IPS-15b (cell line): ENCODE measurements at regions not wholly inside any gene's neighbourhood (a gene's known extent, or its start where the extent isn't known, plus 50 kb on each side); places are given as distances from the start of the nearest gene placed in this dataset.

ENCODE experiments used
- H3K27me3 ChIP-seq: one replicate; pipeline ENCODE4 v1.6.1; 2013; ENCODE audit warnings: low read length; ENCODE audit not compliant: control insufficient read depth, insufficient read depth
- H3K36me3 ChIP-seq: one replicate; pipeline ENCODE4 v1.6.1; 2013; ENCODE audit warnings: low read length; ENCODE audit not compliant: control insufficient read depth, insufficient read depth
- H3K4me1 ChIP-seq: one replicate; pipeline ENCODE4 v1.6.1; 2013; ENCODE audit warnings: mild to moderate bottlenecking, low read length; ENCODE audit not compliant: control insufficient read depth, insufficient read depth
- H3K4me3 ChIP-seq: one replicate; pipeline ENCODE4 v1.5.1; 2013; ENCODE audit warnings: low read depth, low read length
- H3K9ac ChIP-seq: one replicate; pipeline ENCODE4 v1.6.1; 2013; ENCODE audit warnings: low read depth, mild to moderate bottlenecking, low read length
- H3K9me3 ChIP-seq: one replicate; pipeline ENCODE4 v1.6.1; 2013; ENCODE audit warnings: mild to moderate bottlenecking, low read length; ENCODE audit not compliant: control insufficient read depth, insufficient read depth

DNA sequence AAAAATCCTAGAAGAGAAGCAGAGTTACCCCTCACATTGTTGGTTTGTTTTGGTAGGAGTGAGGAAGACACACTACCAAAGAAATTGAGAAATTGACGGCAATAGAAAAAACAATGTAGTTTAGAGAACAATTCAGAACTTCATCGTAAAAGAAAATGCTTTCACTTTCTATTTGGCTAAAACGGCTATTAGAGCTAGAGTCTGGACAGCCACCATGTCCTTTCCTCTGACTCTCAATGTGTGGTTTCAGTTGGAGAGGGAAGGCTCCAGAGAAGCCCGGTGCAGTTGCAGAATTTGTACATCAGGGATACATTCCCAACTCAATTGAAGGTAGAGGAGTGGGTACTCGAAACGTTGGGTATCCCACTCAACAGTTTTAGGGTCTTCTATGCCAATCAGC lies 535.3 kb downstream of the GALC start:
- Histone ChIP-seq H3K27me3 (no peaks in the 10 kb centered on the region), H3K4me1 (peaks cover 2% of the 10 kb centered on the region), H3K36me3 (no peaks in the 10 kb centered on the region), H3K4me3 (no peak overlapping the region), H3K9ac (no peak overlapping the region), H3K9me3 (no peaks in the 10 kb centered on the region)

DNA sequence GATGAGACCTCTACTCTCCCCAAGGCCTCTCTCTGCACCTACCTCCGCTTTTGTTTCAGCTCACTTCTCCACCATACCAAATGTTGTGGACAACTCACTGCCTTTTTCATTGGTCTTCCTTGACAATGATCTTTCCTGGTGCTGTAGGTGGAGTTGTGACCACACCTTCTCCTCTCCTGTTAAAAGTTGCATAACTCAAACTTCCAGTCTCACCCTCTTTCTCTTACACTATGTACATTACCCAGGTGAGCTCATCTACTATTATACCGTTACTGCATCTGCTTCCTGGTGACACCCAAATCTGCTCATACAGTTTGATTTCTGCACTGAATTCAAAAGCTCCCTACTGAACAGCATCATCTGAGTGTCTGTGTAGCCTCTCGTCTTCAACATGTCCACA lies 542.8 kb downstream of the GALC start:
- Histone ChIP-seq H3K4me3 (no peak overlapping the region), H3K9ac (no peak overlapping the region), H3K36me3 (no peaks in the 10 kb centered on the region), H3K9me3 (no peaks in the 10 kb centered on the region), H3K27me3 (no peaks in the 10 kb centered on the region), H3K4me1 (no peaks in the 10 kb centered on the region)

DNA sequence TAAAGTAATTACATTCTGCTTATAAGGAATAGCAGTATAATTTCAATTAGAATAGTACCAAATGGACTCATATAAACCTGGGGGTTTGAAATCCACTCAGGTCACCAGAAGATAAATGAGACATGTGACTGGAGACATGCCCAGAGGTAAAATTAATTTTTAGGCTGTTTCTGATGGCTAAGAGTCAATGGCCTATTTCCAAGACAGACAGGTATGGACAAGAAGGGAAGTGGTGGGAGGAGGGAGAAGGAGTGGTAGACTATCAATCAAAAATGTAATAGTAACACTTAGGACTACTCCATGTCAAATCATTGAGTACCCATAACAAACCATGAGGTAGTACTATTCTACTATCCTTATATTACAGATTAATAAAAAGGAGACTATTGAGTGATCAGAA lies 544.0 kb downstream of the GALC start:
- Histone ChIP-seq H3K4me3 (no peak overlapping the region), H3K9ac (no peak overlapping the region), H3K27me3 (no peaks in the 10 kb centered on the region), H3K4me1 (no peaks in the 10 kb centered on the region), H3K9me3 (no peaks in the 10 kb centered on the region), H3K36me3 (no peaks in the 10 kb centered on the region)

DNA sequence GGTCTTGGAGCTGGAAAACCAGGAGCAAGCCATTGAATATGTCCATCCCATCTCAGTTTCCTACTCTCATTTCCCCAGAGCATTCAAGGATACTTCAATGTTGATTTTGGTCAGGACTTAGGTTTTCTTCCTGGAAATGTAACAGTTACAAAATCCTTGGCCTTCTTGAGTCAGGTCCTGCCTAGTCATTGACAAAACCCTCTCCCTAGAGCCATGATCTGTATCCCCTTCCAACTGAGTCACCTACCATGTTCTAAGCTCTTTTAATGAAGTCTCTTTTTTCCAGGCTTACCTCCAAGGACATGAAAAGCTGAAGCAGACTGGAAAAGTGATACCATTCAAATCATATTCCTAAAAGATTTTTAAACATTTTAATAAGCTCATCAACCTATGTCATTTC lies 549.2 kb downstream of the GALC start:
- Histone ChIP-seq H3K36me3 (no peaks in the 10 kb centered on the region), H3K9me3 (no peaks in the 10 kb centered on the region), H3K9ac (no peak overlapping the region), H3K4me3 (no peak overlapping the region), H3K4me1 (no peaks in the 10 kb centered on the region), H3K27me3 (no peaks in the 10 kb centered on the region)

DNA sequence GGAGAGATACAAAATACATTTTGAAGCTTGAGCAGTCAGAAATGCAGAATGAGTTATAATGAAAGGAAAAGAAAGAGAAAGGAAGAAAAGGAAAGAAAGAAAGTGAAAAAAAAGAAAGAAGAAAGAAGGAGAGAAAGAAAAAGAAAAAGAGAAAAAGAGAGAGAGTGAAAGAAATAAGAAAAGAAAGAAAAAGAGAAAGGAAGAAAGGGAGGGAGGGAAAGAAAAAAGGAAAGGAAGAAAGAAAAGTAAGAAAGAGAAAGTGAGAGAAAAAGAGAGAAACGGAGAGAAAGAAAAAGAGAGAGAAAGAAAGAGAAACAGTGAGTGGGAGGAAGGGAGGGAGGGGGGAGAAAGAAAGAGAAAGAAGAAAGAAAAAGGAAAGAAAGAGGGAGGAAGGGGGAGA lies 549.9 kb downstream of the GALC start:
- Histone ChIP-seq H3K4me3 (no peak overlapping the region), H3K36me3 (no peaks in the 10 kb centered on the region), H3K9ac (no peak overlapping the region), H3K9me3 (no peaks in the 10 kb centered on the region), H3K27me3 (no peaks in the 10 kb centered on the region), H3K4me1 (no peaks in the 10 kb centered on the region)

DNA sequence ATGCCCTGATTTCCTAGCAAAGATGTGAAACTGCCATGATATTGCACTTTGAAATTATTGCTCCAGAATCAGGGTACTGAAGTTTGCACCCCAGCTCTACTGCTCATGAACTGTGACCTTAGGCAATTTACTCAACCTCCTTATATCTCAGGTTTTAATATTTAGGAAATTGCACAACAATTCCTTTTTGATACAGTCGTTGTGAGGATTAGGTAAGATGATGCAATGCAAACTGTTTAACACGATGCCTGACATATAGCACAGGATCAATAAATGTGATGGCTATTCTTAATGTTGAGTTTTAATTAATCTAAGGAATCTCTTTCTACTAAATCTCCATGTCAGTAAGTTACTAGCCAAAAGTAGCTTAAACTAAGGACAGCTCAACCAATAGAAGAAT lies 555.8 kb downstream of the GALC start:
- Histone ChIP-seq H3K9me3 (no peaks in the 10 kb centered on the region), H3K27me3 (no peaks in the 10 kb centered on the region), H3K36me3 (no peaks in the 10 kb centered on the region), H3K4me3 (no peak overlapping the region), H3K4me1 (no peaks in the 10 kb centered on the region), H3K9ac (no peak overlapping the region)

DNA sequence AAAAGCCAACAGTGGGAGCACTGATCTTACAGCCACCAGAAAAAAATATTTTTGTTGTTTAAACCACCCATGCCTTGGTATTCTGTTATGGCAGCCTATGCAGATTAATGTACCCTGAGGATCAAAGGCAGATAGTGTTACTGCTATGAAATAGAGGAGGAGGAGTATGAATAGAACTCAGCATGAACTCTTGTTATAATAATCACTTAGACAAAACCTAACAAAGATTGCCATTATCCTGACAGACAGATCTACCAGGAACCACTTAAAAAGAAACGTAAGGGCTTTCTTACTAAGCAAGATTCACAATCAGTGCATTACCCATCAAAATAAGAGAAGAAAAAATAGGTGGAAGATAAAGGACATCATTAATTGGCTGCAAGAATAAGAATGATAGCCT lies 558.3 kb downstream of the GALC start:
- H3K36me3 ChIP-seq: no peaks in the 10 kb centered on the region
- H3K4me1 ChIP-seq: no peaks in the 10 kb centered on the region
- H3K9ac ChIP-seq: no peak overlapping the region
- no peak overlapping the region for H3K4me3 ChIP-seq
- no peaks in the 10 kb centered on the region for H3K9me3 ChIP-seq
- no peaks in the 10 kb centered on the region for H3K27me3 ChIP-seq

DNA sequence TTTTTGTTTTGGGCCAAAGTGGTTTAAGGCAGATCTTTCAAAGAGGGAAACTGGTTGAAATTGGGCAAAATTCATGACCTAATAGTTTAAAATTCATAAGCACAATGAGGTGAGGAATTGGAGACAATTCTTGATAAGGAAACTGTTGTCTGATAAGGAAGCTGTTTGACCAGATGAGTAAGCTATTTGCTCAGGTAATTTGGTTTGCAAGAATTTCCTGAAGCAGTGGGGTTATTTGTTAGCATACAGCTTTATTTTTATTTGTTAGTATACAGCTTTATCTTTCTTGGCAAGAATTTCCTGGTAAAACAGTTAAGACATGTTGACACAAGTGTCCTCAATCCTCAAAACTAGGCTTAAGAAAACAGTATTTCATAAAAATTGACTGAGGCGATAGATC lies 559.0 kb downstream of the GALC start:
- Histone ChIP-seq H3K9ac (no peak overlapping the region), H3K27me3 (no peaks in the 10 kb centered on the region), H3K4me1 (no peaks in the 10 kb centered on the region), H3K4me3 (no peak overlapping the region), H3K9me3 (no peaks in the 10 kb centered on the region), H3K36me3 (no peaks in the 10 kb centered on the region)

DNA sequence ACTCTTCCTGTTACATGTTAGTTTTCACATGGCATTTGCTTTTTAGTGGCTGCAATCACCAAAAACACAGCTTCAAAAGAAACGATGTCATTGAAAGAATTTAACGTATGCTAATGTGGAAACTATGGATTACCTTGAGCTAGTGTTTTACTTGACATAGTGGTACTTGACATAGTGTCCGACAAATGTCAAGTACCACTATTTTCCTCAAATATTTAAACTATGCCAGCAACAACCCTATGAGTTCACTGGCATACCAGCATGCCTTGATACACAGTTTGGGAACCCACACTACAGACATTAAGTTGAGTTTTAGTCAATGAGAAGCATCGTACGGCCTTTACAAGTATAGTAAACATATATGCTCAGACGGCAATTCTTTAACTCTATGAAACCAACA lies 560.3 kb downstream of the GALC start:
- no peak overlapping the region for H3K9ac ChIP-seq
- H3K36me3 ChIP-seq: no peaks in the 10 kb centered on the region
- no peaks in the 10 kb centered on the region for H3K9me3 ChIP-seq
- H3K4me3 ChIP-seq: no peak overlapping the region
- no peaks in the 10 kb centered on the region for H3K4me1 ChIP-seq
- no peaks in the 10 kb centered on the region for H3K27me3 ChIP-seq

DNA sequence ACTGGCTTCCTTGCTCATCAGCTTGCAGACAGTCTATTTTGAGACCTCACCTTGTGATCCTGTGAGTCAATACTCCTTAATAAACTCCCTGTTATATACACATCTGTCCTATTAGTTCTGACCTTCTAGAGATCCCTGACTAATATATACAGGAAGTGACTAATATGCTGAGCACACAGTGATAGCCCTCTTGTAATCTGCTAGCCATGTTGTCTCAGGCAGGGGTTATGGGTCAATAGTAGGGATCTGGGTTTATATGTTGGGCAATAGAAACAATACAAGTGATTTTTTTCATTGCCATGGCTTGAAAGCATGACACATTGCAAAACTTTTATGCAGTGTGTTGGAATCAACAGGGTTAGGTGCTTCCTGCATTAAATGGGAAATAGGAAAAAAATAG lies 562.2 kb downstream of the GALC start:
- H3K4me3 ChIP-seq: no peak overlapping the region
- H3K9ac ChIP-seq: no peak overlapping the region
- no peaks in the 10 kb centered on the region for H3K4me1 ChIP-seq
- H3K27me3 ChIP-seq: no peaks in the 10 kb centered on the region
- H3K9me3 ChIP-seq: no peaks in the 10 kb centered on the region
- H3K36me3 ChIP-seq: no peaks in the 10 kb centered on the region

DNA sequence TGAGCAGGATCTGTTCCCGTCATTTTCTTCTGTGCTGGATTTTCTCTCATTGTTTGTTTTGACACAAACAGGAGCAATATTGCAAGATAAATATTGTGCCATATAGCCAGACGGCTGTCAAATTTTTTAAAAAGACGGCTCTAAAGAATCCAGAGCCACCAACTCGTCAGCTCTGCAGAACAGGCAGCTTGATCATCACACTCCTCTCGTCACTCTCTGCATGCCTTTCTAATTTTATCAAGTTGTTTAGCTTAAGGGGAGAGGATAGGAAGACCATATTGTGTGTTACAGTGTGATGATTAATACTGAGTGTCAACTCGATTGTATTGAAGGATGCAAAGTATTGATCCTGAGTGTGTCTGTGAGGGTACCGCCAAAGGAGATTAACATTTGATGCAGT lies 562.8 kb downstream of the GALC start:
- H3K36me3 ChIP-seq: no peaks in the 10 kb centered on the region
- no peaks in the 10 kb centered on the region for H3K9me3 ChIP-seq
- no peaks in the 10 kb centered on the region for H3K27me3 ChIP-seq
- no peak overlapping the region for H3K9ac ChIP-seq
- no peak overlapping the region for H3K4me3 ChIP-seq
- H3K4me1 ChIP-seq: no peaks in the 10 kb centered on the region

DNA sequence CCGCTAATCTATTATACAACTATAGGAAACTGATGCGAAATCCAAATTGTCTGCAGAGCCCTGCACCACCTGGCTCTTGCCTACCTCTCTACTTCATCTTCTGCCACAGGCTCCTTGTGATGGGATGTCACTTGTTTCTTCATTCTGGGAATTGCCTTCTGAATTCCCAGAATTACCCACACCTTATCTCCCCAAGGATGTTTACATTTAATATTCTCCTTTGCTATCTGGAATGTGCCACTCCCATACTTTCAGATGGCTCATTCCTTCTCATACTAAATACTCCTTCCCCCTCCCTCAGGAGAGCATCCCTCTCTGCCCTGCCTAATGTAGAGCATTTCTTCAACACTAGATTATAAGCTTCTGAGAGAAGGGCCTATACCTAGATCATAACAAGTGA lies 573.1 kb downstream of the GALC start:
- Histone ChIP-seq H3K4me3 (no peak overlapping the region), H3K9ac (no peak overlapping the region), H3K36me3 (no peaks in the 10 kb centered on the region), H3K4me1 (no peaks in the 10 kb centered on the region), H3K9me3 (peaks cover 9% of the 10 kb centered on the region), H3K27me3 (no peaks in the 10 kb centered on the region)

DNA sequence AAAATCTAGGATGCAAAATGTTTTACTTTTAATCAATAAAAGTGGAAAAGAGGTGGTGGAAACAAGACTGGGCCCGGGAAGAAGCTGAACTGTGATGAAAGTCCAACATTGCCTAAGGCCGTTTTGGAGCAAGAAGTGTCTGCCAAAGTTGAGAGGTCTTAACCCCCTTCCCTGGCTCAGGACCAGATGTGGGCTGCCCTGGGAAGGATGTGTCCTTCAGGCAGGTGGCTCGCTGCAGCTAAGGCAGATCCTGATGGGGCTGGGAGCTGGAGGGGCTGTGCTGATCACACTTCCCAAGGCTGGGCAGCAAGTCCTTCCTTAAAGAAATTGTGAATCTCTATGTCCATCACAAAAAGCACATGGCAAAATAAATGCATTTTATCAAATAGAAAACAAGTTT lies 581.6 kb downstream of the GALC start:
- H3K9me3 ChIP-seq: no peaks in the 10 kb centered on the region
- no peak overlapping the region for H3K4me3 ChIP-seq
- H3K4me1 ChIP-seq: peaks cover 13% of the 10 kb centered on the region
- no peaks in the 10 kb centered on the region for H3K36me3 ChIP-seq
- no peaks in the 10 kb centered on the region for H3K27me3 ChIP-seq
- no peak overlapping the region for H3K9ac ChIP-seq
